Neuronal stem cell (in vitro differentiated cells): ENCODE measurements at regions not wholly inside any gene's neighbourhood (a gene's known extent, or its start where the extent isn't known, plus 50 kb on each side); places are given as distances from the start of the nearest gene placed in this dataset.

Experiments used
- DNase-seq: peaks from one replicate; pipeline ENCODE4 v3.0.0-alpha.2; 2013; ENCODE audit warnings: low spot score
- H2AFZ ChIP-seq: one replicate; pipeline ENCODE4 v1.6.1; 2013; ENCODE audit warnings: mild to moderate bottlenecking, low read length, inconsistent platforms
- H2AK5ac ChIP-seq: 2 replicates; pipeline ENCODE4 v1.6.1; 2013; ENCODE audit warnings: low read depth, mild to moderate bottlenecking, inconsistent platforms, low read length, moderate library complexity, mixed read lengths
- H2BK120ac ChIP-seq: 2 replicates; pipeline ENCODE4 v1.6.1; 2013; ENCODE audit warnings: low read depth, mild to moderate bottlenecking, inconsistent platforms, low read length, moderate library complexity, mixed read lengths
- H2BK12ac ChIP-seq: one replicate; pipeline ENCODE4 v1.6.1; 2013; ENCODE audit warnings: low read length, inconsistent platforms
- H2BK15ac ChIP-seq: 2 replicates; pipeline ENCODE4 v1.6.1; 2013; ENCODE audit warnings: mild to moderate bottlenecking, low read length, inconsistent platforms, mixed read lengths
- H2BK5ac ChIP-seq: one replicate; pipeline ENCODE4 v1.6.1; 2013; ENCODE audit warnings: inconsistent platforms, mild to moderate bottlenecking, low read length, moderate library complexity
- H3K14ac ChIP-seq: one replicate; pipeline ENCODE4 v1.6.1; 2013; ENCODE audit warnings: low read length, inconsistent platforms
- H3K18ac ChIP-seq: 2 replicates; pipeline ENCODE4 v1.6.1; 2013; ENCODE audit warnings: low read length, inconsistent platforms
- H3K23ac ChIP-seq: 2 replicates; pipeline ENCODE4 v1.6.1; 2013; ENCODE audit warnings: low read depth, mild to moderate bottlenecking, mixed read lengths, low read length, inconsistent platforms; ENCODE audit not compliant: poor library complexity
- H3K27ac ChIP-seq: replicated peaks from 3 replicates; pipeline ENCODE4 v1.5.1; 2013; ENCODE audit warnings: low read length, inconsistent platforms
- H3K27me3 ChIP-seq, 3 experiments: 2 replicates each; pipeline ENCODE4 v1.6.1; 2013; ENCODE audit warnings: low read length in 3 of 3, mild to moderate bottlenecking in 2 of 3, inconsistent platforms in 1 of 3, low read depth in 1 of 3, mixed read lengths in 1 of 3, moderate library complexity in 1 of 3; ENCODE audit not compliant: control insufficient read depth in 3 of 3, insufficient read depth in 3 of 3
- H3K36me3 ChIP-seq, 2 donors: replicated peaks in 1 of 2; 2 replicates each; pipeline ENCODE4 v1.6.1; 2013; ENCODE audit warnings: low read length in 2 of 2; ENCODE audit not compliant: control insufficient read depth in 2 of 2, insufficient read depth in 2 of 2
- H3K4ac ChIP-seq: 2 replicates; pipeline ENCODE4 v1.6.1; 2013; ENCODE audit warnings: inconsistent platforms, mild to moderate bottlenecking, low read length, moderate library complexity
- H3K4me1 ChIP-seq, 2 donors: 1 replicate in 1 of 2; 2 replicates in 1 of 2; pipeline ENCODE4 v1.6.1; 2013; ENCODE audit warnings: low read length in 2 of 2, low read depth in 1 of 2; ENCODE audit not compliant: control insufficient read depth in 2 of 2, insufficient read depth in 1 of 2
- H3K4me2 ChIP-seq: one replicate; pipeline ENCODE4 v1.6.1; 2013; ENCODE audit warnings: mild to moderate bottlenecking, low read length, inconsistent platforms; ENCODE audit not compliant: insufficient read depth, poor library complexity, severe bottlenecking
- H3K4me3 ChIP-seq, 2 donors: 2 replicates each; pipeline ENCODE4 v1.5.1; 2013; ENCODE audit warnings: low read length in 2 of 2, mild to moderate bottlenecking in 2 of 2, inconsistent platforms in 1 of 2, moderate library complexity in 1 of 2
- H3K79me1 ChIP-seq: one replicate; pipeline ENCODE4 v1.6.1; 2013; ENCODE audit warnings: low read depth, mild to moderate bottlenecking, inconsistent platforms, low read length, moderate library complexity
- H3K9ac ChIP-seq: one replicate; pipeline ENCODE4 v1.6.1; 2013; ENCODE audit warnings: mild to moderate bottlenecking, low read depth, low read length, inconsistent platforms; ENCODE audit not compliant: poor library complexity
- H3K9me3 ChIP-seq, 2 donors: replicated peaks in 1 of 2; 2 replicates each; pipeline versions ENCODE3 to v1.6.1; 2013; ENCODE audit warnings: low read length in 2 of 2, mild to moderate bottlenecking in 2 of 2, inconsistent platforms in 1 of 2, low read depth in 1 of 2, mixed read lengths in 1 of 2, moderate library complexity in 1 of 2; ENCODE audit not compliant: control insufficient read depth in 2 of 2, insufficient read depth in 1 of 2
- H4K8ac ChIP-seq: one replicate; pipeline ENCODE4 v1.6.1; 2013; ENCODE audit warnings: low read depth, mild to moderate bottlenecking, inconsistent platforms, low read length, moderate library complexity
- H4K91ac ChIP-seq: one replicate; pipeline ENCODE4 v1.6.1; 2013; ENCODE audit warnings: low read length, low read depth, mild to moderate bottlenecking, inconsistent platforms; ENCODE audit not compliant: poor library complexity
- WGBS, 2 donors: extraction: QIAGEN DNeasy Blood & Tissue Kit; methylation state at CpG; one replicate each; pipeline ENCODE4 v1.1.7; 2013; ENCODE audit warnings: missing lambda C conversion rate in 2 of 2, mixed read lengths in 1 of 2; ENCODE audit not compliant: insufficient read length in 2 of 2, insufficient replicate concordance in 1 of 2; ENCODE audit errors: extremely low coverage in 2 of 2; 5-methylcytosine and 5-hydroxymethylcytosine counted together

GRCh38 chr6:94341173-94341572 is 921.8 kb upstream of the EPHA7 start:
- H3K23ac ChIP-seq, result no peak overlapping the region
- no peak overlapping the region for H2BK15ac ChIP-seq
- H3K18ac ChIP-seq, result no peak overlapping the region
- no peak overlapping the region for H4K8ac ChIP-seq
- no peak overlapping the region for H3K4me3 ChIP-seq
- H2BK120ac ChIP-seq, result no peak overlapping the region
- no peak overlapping the region for H3K4ac ChIP-seq
- H3K4me2 ChIP-seq, result no peak overlapping the region
- no CpG with 5 or more reads among the region's 2 CpGs for WGBS, 2 donors
- no peak overlapping the region for H2BK12ac ChIP-seq
- H2BK5ac ChIP-seq, result no peak overlapping the region
- no peak overlapping the region for H3K9ac ChIP-seq
- no peak overlapping the region for H2AFZ ChIP-seq
- no peaks in the 10 kb centered on the region for H3K9me3 ChIP-seq
- no peak for DNase-seq
- no peak overlapping the region for H4K91ac ChIP-seq
- no peak overlapping the region for H3K14ac ChIP-seq
- H2AK5ac ChIP-seq, result no peak overlapping the region
- H3K4me1 ChIP-seq, result peaks cover 0 to 3% of the 10 kb centered on the region in 2 donors
- H3K27me3 ChIP-seq, result no peaks in the 10 kb centered on the region
- no peaks in the 10 kb centered on the region for H3K79me1 ChIP-seq
- H3K27ac ChIP-seq, result no peak overlapping the region
- no peaks in the 10 kb centered on the region for H3K36me3 ChIP-seq

- H2AK5ac ChIP-seq, result no peak overlapping the region
- H2AFZ ChIP-seq, result no peak overlapping the region
- no peaks in the 10 kb centered on the region for H3K79me1 ChIP-seq
- H3K18ac ChIP-seq, result no peak overlapping the region
- H2BK12ac ChIP-seq, result no peak overlapping the region
- H3K27ac ChIP-seq, result no peak overlapping the region
- H3K4me1 ChIP-seq, result no peaks in the 10 kb centered on the region
- no peak overlapping the region for H2BK120ac ChIP-seq
- no peaks in the 10 kb centered on the region for H3K27me3 ChIP-seq
- H3K36me3 ChIP-seq, result no peaks in the 10 kb centered on the region
- no peak overlapping the region for H3K4me2 ChIP-seq
- no peak overlapping the region for H4K91ac ChIP-seq
- no CpG with 5 or more reads among the region's 1 CpG for WGBS, 2 donors
- H3K4me3 ChIP-seq, result no peak overlapping the region
- no peak overlapping the region for H2BK15ac ChIP-seq
- H3K14ac ChIP-seq, result no peak overlapping the region
- H3K9ac ChIP-seq, result no peak overlapping the region
- H3K9me3 ChIP-seq, result no peaks in the 10 kb centered on the region
- H3K4ac ChIP-seq, result no peak overlapping the region
- H3K23ac ChIP-seq, result no peak overlapping the region
- no peak for DNase-seq
- H4K8ac ChIP-seq, result no peak overlapping the region
- H2BK5ac ChIP-seq, result no peak overlapping the region
These were observed 904.5 kb upstream of the EPHA7 start for GRCh38 chr6:94323853-94324252.

DNA sequence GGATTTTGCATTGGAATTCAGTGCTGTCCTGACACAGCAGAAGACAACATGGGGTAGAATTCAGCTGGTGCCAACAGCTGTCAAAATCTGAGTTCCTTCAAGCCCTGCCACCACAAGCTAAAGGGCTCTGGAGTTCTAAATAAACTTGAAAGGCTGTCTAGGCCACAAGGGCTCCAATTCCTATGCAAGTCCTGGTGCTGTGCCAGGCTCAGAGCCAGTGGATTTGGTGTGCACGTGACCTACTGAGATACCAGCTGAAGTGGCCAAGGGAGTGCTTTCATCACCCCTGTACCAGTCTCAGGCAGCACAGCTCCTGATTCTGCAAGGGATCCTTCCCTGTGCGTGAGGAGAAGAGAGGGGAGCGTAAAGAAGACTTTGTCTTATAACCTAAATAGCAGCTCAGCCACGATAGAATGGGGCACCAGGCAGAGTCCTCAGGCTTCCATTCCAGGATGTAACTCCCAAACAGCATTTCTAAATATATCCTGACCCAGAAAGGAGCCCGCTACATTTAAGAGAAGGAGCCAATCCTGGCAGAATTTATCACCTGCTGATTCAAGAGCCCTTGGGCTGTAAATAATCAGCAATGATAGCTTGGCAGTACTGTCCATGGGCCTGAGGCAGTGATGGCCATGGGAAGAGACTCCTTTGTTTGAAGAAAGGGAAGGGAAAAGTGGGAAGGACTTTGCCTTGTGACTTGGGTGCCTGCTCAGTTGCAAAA is 881.2 kb upstream of the EPHA7 start:
- no peak overlapping the region for H2BK120ac ChIP-seq
- no CpG with 5 or more reads among the region's 5 CpGs for WGBS, 2 donors
- no peak overlapping the region for H3K18ac ChIP-seq
- no peak overlapping the region for H3K4me3 ChIP-seq
- no peaks in the 10 kb centered on the region for H3K79me1 ChIP-seq
- no peak overlapping the region for H4K8ac ChIP-seq
- H3K4me2 ChIP-seq, result no peak overlapping the region
- no peak overlapping the region for H3K4ac ChIP-seq
- no peaks in the 10 kb centered on the region for H3K9me3 ChIP-seq
- H3K4me1 ChIP-seq, result no peaks in the 10 kb centered on the region
- H3K27me3 ChIP-seq, result no peaks in the 10 kb centered on the region
- H3K23ac ChIP-seq, result no peak overlapping the region
- H4K91ac ChIP-seq, result no peak overlapping the region
- no peaks in the 10 kb centered on the region for H3K36me3 ChIP-seq
- no peak overlapping the region for H2BK12ac ChIP-seq
- H2BK15ac ChIP-seq, result no peak overlapping the region
- no peak overlapping the region for H3K27ac ChIP-seq
- no peak overlapping the region for H2BK5ac ChIP-seq
- DNase-seq, result no peak
- H2AK5ac ChIP-seq, result no peak overlapping the region
- no peak overlapping the region for H2AFZ ChIP-seq
- H3K14ac ChIP-seq, result no peak overlapping the region
- H3K9ac ChIP-seq, result no peak overlapping the region

GRCh38 chr6:94289131-94289530 is 869.8 kb upstream of the EPHA7 start:
- Histone ChIP-seq H4K8ac (no peak overlapping the region), H2BK15ac (no peak overlapping the region), H3K9me3 (peaks cover 0 to 2% of the 10 kb centered on the region in 2 donors), H3K9ac (no peak overlapping the region), H3K27ac (no peak overlapping the region), H3K14ac (no peak overlapping the region), H2BK5ac (no peak overlapping the region), H3K18ac (no peak overlapping the region), H3K23ac (no peak overlapping the region), H3K4me2 (no peak overlapping the region), H2AFZ (no peak overlapping the region), H3K79me1 (no peaks in the 10 kb centered on the region), H3K4ac (no peak overlapping the region), H2BK12ac (no peak overlapping the region), H3K36me3 (no peaks in the 10 kb centered on the region), H2BK120ac (no peak overlapping the region), H3K4me1 (no peaks in the 10 kb centered on the region), H3K4me3 (no peak overlapping the region), H4K91ac (no peak overlapping the region), H3K27me3 (no peaks in the 10 kb centered on the region), H2AK5ac (no peak overlapping the region)
- no CpG with 5 or more reads among the region's 6 CpGs for whole genome bisulfite sequencing, 2 donors
- no peak for DNase-seq
